GM23338 (cell line): ENCODE measurements at regions not wholly inside any gene's neighbourhood (a gene's known extent, or its start where the extent isn't known, plus 50 kb on each side); places are given as distances from the start of the nearest gene placed in this dataset.

Experiments
- ATAC-seq: fragments of 200-7000 bp; cut with Tn5 transposase; 3 replicates; pipeline ENCODE4 v1.9.1; 2020
- DNase-seq: peaks from one replicate; pipeline ENCODE4 v3.0.0-alpha.2; 2015; ENCODE audit warnings: low spot score
- H2AFZ ChIP-seq: fragments of 200-600 bp; sonication (generic); 2 replicates; pipeline ENCODE4 v1.8.0; 2016; ENCODE audit warnings: antibody characterized with exemption, mild to moderate bottlenecking, moderate library complexity
- H3F3A ChIP-seq: fragments of 200-600 bp; sonication (generic); replicated peaks from 2 replicates; pipeline ENCODE4 v1.8.0; 2017; ENCODE audit warnings: antibody characterized with exemption, mixed run types, low read depth
- H3K27ac ChIP-seq: fragments of 200-600 bp; sonication (generic); 2 replicates; pipeline ENCODE4 v1.6.1; 2016; ENCODE audit warnings: low read depth
- H3K27me3 ChIP-seq: fragments of 200-600 bp; sonication (generic); 2 replicates; pipeline ENCODE4 v1.8.0; 2016; ENCODE audit warnings: mild to moderate bottlenecking, mixed run types, moderate library complexity; ENCODE audit not compliant: insufficient read depth
- H3K36me3 ChIP-seq: fragments of 200-600 bp; sonication (generic); 2 replicates; pipeline ENCODE4 v1.8.0; 2016; ENCODE audit warnings: mild to moderate bottlenecking; ENCODE audit not compliant: insufficient read depth
- H3K4me1 ChIP-seq: fragments of 200-600 bp; sonication (generic); 2 replicates; pipeline ENCODE4 v1.8.0; 2016; ENCODE audit warnings: mild to moderate bottlenecking, moderate library complexity; ENCODE audit not compliant: insufficient read depth
- H3K4me2 ChIP-seq: fragments of 200-600 bp; sonication (generic); 2 replicates; pipeline ENCODE4 v1.7.1; 2017; ENCODE audit warnings: mixed run types
- H3K4me3 ChIP-seq: fragments of 200-600 bp; sonication (generic); 2 replicates; pipeline ENCODE4 v1.6.1; 2016; ENCODE audit warnings: mixed run types
- H3K79me2 ChIP-seq: fragments of 200-600 bp; sonication (generic); replicated peaks from 2 replicates; pipeline ENCODE4 v1.8.0; 2017; ENCODE audit warnings: mild to moderate bottlenecking; ENCODE audit not compliant: insufficient read depth
- H3K9me2 ChIP-seq: fragments of 200-600 bp; sonication (generic); 2 replicates; pipeline ENCODE4 v1.8.0; 2017; ENCODE audit not compliant: insufficient read depth
- H4K20me1 ChIP-seq: fragments of 200-600 bp; sonication (generic); replicated peaks from 2 replicates; pipeline ENCODE4 v1.8.0; 2017; ENCODE audit warnings: mild to moderate bottlenecking; ENCODE audit not compliant: insufficient read depth
- H3K27ac Mint-ChIP-seq: 2 replicates; pipeline ENCODE4 v1.8.0; 2020; ENCODE audit warnings: inconsistent platforms, mild to moderate bottlenecking, moderate library complexity, mixed read lengths
- H3K27me3 Mint-ChIP-seq: 3 replicates; pipeline ENCODE4 v1.8.0; 2022; ENCODE audit warnings: low read depth, mild to moderate bottlenecking, moderate library complexity, mixed read lengths, inconsistent platforms; ENCODE audit not compliant: insufficient read depth, poor library complexity
- H3K36me3 Mint-ChIP-seq: 3 replicates; pipeline ENCODE4 v1.8.0; 2021; ENCODE audit warnings: low read depth, mild to moderate bottlenecking, inconsistent platforms, moderate library complexity, mixed read lengths
- H3K4me1 Mint-ChIP-seq: 3 replicates; pipeline ENCODE4 v1.8.0; 2020; ENCODE audit warnings: mild to moderate bottlenecking, inconsistent platforms, mixed read lengths
- H3K4me3 Mint-ChIP-seq: 3 replicates; pipeline ENCODE4 v1.8.0; 2021; ENCODE audit warnings: moderate library complexity, mild to moderate bottlenecking, inconsistent platforms, mixed read lengths
- H3K9me3 Mint-ChIP-seq: 3 replicates; pipeline ENCODE4 v1.8.0; 2020; ENCODE audit warnings: moderate library complexity, mild to moderate bottlenecking, inconsistent platforms, mixed read lengths
- ETS1 ChIP-seq: IDR thresholded peaks from 2 replicates; pipeline ENCODE4 v1.6.1; 2016; ENCODE audit warnings: antibody characterized with exemption
- EZH2 ChIP-seq: fragments of 200-600 bp; sonication (generic); IDR thresholded peaks from one replicate; pipeline ENCODE4 v1.8.0; 2017; ENCODE audit warnings: antibody characterized with exemption, mild to moderate bottlenecking, low read depth; ENCODE audit not compliant: unreplicated experiment
- JUNB ChIP-seq: IDR thresholded peaks from one replicate; pipeline ENCODE4 v1.6.1; 2016; ENCODE audit warnings: antibody characterized with exemption; ENCODE audit not compliant: unreplicated experiment
- NANOG ChIP-seq: IDR thresholded peaks from 2 replicates; pipeline ENCODE4 v1.6.1; 2016; ENCODE audit warnings: antibody characterized with exemption, borderline replicate concordance
- POLR2AphosphoS5 ChIP-seq: IDR thresholded peaks from 2 replicates; pipeline ENCODE4 v1.6.1; 2016; ENCODE audit warnings: antibody characterized with exemption, low read depth
- REST ChIP-seq: IDR thresholded peaks from one replicate; pipeline ENCODE4 v1.6.1; 2018; ENCODE audit warnings: antibody characterized with exemption; ENCODE audit not compliant: unreplicated experiment
- STAT1 ChIP-seq: IDR thresholded peaks from one replicate; pipeline ENCODE4 v1.6.1; 2016; ENCODE audit warnings: antibody characterized with exemption; ENCODE audit not compliant: unreplicated experiment
- ZNF114 ChIP-seq: fragments of 250-450 bp; sonication (Bioruptor Pico); IDR thresholded peaks from 2 replicates; pipeline ENCODE4 v1.5.0; 2020; ENCODE audit warnings: mild to moderate bottlenecking, moderate library complexity
- ZNF331 ChIP-seq: fragments of 250-450 bp; sonication (Bioruptor Pico); IDR thresholded peaks from 2 replicates; pipeline ENCODE4 v1.5.0; 2020; ENCODE audit warnings: low read depth, mild to moderate bottlenecking, moderate library complexity
- ZNF462 ChIP-seq: fragments of 250-450 bp; sonication (Bioruptor Pico); IDR thresholded peaks from 2 replicates; pipeline ENCODE4 v1.5.0; 2020; ENCODE audit warnings: mild to moderate bottlenecking, moderate library complexity

- Mint-ChIP-seq H3K4me1 (no peaks in the 10 kb centered on the region), H3K36me3 (no peaks in the 10 kb centered on the region), H3K27ac (no peak overlapping the region), H3K27me3 (no peaks in the 10 kb centered on the region), H3K9me3 (no peaks in the 10 kb centered on the region), H3K4me3 (no peak overlapping the region)
- Histone ChIP-seq H3K79me2 (no peaks in the 10 kb centered on the region), H3K36me3 (no peaks in the 10 kb centered on the region), H3K4me1 (no peaks in the 10 kb centered on the region), H3K4me3 (no peak overlapping the region), H4K20me1 (no peaks in the 10 kb centered on the region), H2AFZ (no peak overlapping the region), H3K9me2 (no peaks in the 10 kb centered on the region), H3F3A (no peaks in the 10 kb centered on the region), H3K4me2 (no peak overlapping the region), H3K27me3 (no peaks in the 10 kb centered on the region), H3K27ac (no peak overlapping the region)
- DNase-seq = no peak
- ATAC-seq = no peak
- TF ChIP-seq EZH2 (no peak), REST (no peak), ZNF331 (CRISPR knock-in tag) (no peak), ETS1 (no peak), JUNB (no peak), NANOG (no peak), STAT1 (no peak), ZNF114 (CRISPR knock-in tag) (no peak)
Observed at GRCh38 chr4:41838590-41838989, 90.1 kb upstream of the PHOX2B start.

GRCh38 chr4:41835321-41835995, 86.9 kb upstream of the PHOX2B start:
- H3K4me3 Mint-ChIP-seq = no peak overlapping the region
- no peaks in the 10 kb centered on the region for H3K9me3 Mint-ChIP-seq
- H3K4me1 Mint-ChIP-seq = no peaks in the 10 kb centered on the region
- no peaks in the 10 kb centered on the region for H3K36me3 ChIP-seq
- no peak overlapping the region for H3K27ac ChIP-seq
- ATAC-seq (no peak), DNase-seq (no peak)
- H3K4me3 ChIP-seq = no peak overlapping the region
- no peaks in the 10 kb centered on the region for H3K79me2 ChIP-seq
- H3K36me3 Mint-ChIP-seq = no peaks in the 10 kb centered on the region
- H2AFZ ChIP-seq = no peak overlapping the region
- no peaks in the 10 kb centered on the region for H4K20me1 ChIP-seq
- no peaks in the 10 kb centered on the region for H3K4me1 ChIP-seq
- H3K27me3 ChIP-seq = no peaks in the 10 kb centered on the region
- H3F3A ChIP-seq = no peaks in the 10 kb centered on the region
- H3K27ac Mint-ChIP-seq = no peak overlapping the region
- no peak overlapping the region for H3K4me2 ChIP-seq
- H3K9me2 ChIP-seq = peaks cover 1% of the 10 kb centered on the region; the same call in 1 of the 2 replicates
- no peaks in the 10 kb centered on the region for H3K27me3 Mint-ChIP-seq
- TF ChIP-seq ZNF462 (CRISPR knock-in tag) (no peak), POLR2AphosphoS5 (no peak)
